GM18867 (cell line): ENCODE measurements at regions not wholly inside any gene's neighbourhood (a gene's known extent, or its start where the extent isn't known, plus 50 kb on each side); places are given as distances from the start of the nearest gene placed in this dataset.
A peak's percentile ranks its signal among the peaks of the same experiment; 100 is the strongest.
"Not testable (repeated sequence)": the region's sequence is repeated elsewhere in the genome, so short reads cannot be mapped to it uniquely, and the experiment has no call there.

Source experiments
- ATAC-seq: cut with Tn5 transposase; IDR thresholded peaks from one replicate; pipeline ENCODE4 v1.9.1; 2021; ENCODE audit warnings: mild to moderate bottlenecking, moderate library complexity; ENCODE audit not compliant: unreplicated experiment

- not testable (repeated sequence) for ATAC-seq
Observed at GRCh38 chr16:33583702-33584101, 124.3 kb downstream of the TP53TG3F start.

DNA sequence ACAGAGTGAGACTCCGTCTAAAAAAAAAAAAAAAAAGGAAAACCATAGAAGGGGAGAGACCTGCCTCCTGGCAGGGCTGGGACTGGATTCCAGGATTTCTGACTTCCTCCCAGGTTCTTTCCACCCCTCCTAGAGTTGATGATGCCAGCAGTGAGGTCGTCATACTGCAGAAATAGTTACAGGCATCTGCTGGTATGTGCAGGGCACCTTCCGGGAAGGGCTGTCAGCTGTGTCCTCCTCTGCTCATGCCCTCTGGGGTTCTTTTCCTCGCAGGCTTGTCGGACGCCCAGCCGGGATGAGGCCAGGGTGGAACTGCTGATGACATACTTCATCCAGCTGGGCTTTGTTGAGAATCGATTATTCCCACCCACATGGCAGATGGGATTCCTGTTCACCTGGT lies 129.2 kb downstream of the TP53TG3F start:
- ATAC-seq, result not testable (repeated sequence)

GRCh38 chr16:33593344-33593743 lies 133.9 kb downstream of the TP53TG3F start:
- ATAC-seq, result not testable (repeated sequence)

- not testable (repeated sequence) for ATAC-seq
Observed at GRCh38 chr16:33595074-33595473, 135.7 kb downstream of the TP53TG3F start.

DNA sequence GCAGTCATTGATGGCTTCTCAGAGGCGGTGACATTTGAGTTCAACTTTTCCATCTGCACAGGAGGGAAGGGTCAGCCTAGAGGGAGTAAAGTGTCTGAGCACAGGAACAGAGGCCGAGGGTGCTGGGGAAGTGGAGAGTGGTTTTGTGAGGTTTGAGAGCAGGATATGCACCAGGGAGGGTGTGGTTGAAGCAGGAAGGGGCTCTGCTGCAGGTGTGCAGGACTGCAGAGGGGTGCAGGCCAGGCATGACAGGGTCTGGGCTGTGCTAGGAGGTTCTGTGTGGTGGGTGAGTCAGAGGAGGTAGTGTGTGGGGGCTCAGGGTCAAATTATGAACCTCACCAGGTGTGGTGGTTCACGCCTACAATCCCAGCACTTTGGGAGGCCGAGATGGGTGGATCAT lies 141.6 kb downstream of the TP53TG3F start:
- ATAC-seq, result not testable (repeated sequence)

DNA sequence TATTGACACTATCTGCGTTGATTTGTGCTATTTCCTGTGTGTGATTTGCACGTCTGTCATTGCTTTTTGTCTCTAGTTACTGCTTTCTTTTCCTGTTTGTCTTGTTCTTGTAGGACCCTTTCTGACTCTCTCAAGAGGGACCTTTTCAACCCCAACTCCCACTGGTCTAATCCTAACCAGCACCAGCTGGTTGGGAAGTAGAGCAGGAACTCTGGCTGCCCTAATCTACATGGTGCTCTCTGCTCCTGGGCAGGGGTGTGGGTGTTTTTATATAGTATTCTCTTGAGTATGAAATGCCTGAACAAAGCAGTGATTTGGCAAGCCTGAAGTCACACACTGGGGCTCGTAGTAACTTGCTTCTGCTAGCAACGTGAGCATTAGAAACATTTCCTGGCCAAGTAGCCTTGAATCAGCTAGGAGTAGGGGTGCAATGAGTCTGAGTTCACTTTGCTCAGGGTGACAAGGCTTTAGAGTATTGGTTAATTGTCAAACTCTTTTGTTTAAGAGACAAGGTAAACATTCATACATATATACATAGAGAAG lies 164.2 kb downstream of the TP53TG3F start:
- not testable (repeated sequence) for ATAC-seq

GRCh38 chr16:33628895-33629294 lies 169.5 kb downstream of the TP53TG3F start:
- not testable (repeated sequence) for ATAC-seq

DNA sequence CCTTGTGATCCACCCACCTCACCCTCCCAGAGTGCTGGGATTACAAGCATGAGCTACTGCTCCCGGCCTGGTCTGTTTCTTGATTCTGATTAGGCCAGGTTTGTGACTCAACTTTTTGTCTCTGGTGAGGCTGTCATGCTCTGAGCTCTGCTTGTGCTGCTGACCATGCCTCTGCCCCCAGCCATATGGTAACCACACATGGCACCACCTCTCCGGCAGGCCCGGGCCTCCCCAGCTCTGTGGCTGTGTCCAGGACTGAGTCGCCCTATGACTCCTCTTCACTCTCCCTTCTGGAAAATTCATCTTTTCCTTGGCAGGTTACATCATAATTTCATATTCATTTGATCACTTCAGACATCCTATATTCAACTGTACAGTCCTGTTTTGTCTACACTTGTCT lies 172.3 kb downstream of the TP53TG3F start:
- not testable (repeated sequence) for ATAC-seq

DNA sequence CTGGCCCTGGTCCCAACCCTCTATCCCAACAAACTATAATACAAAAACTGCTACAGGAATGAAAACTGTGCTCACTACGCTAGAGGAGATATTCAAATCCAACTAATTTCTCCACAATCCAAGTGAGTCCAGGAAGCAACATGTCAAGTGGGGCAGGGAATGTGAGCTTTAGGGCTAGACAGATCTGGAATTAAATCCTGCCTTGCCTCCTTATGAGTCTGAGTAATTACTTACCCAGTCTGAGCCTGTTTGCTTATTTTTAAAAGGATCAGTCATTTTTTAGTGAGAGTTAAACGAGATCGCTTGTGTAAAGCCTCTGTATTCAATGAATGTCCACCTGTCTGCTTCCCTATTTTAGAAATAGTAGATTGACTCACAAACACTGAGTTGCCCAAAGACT lies 174.6 kb downstream of the TP53TG3F start:
- ATAC-seq, result not testable (repeated sequence)

DNA sequence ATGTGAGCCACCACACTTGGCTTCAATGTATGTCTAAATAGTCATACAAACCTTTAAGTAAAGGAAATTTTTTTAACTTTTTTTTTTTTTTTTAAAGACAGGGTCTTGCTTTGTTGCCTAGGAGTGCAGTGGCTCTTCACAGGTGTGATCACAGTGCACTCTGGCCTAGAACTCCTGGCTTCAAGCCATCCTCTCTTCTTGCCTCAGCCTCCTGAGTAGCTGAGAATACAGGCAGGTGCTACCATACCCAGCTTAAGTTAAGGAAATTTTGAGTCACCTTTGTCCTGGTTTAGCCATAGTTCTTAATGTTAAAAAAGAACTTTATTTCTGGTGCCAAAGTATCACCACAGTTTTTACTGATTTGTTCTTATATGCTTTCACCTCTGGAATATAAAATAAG lies 177.3 kb downstream of the TP53TG3F start:
- ATAC-seq, result not testable (repeated sequence)

- not testable (repeated sequence) for ATAC-seq
Observed at GRCh38 chr16:33643270-33643669, 183.9 kb downstream of the TP53TG3F start.

- ATAC-seq, result peak; percentile 60
Observed at GRCh38 chr16:33643698-33644381, 184.4 kb downstream of the TP53TG3F start.

- ATAC-seq, result not testable (repeated sequence)
Observed at GRCh38 chr16:33646386-33646785, 187.0 kb downstream of the TP53TG3F start.

GRCh38 chr16:33655756-33656155 lies 196.3 kb downstream of the TP53TG3F start:
- not testable (repeated sequence) for ATAC-seq

GRCh38 chr16:33656394-33656793 lies 197.0 kb downstream of the TP53TG3F start:
- ATAC-seq, result peak; percentile 73

DNA sequence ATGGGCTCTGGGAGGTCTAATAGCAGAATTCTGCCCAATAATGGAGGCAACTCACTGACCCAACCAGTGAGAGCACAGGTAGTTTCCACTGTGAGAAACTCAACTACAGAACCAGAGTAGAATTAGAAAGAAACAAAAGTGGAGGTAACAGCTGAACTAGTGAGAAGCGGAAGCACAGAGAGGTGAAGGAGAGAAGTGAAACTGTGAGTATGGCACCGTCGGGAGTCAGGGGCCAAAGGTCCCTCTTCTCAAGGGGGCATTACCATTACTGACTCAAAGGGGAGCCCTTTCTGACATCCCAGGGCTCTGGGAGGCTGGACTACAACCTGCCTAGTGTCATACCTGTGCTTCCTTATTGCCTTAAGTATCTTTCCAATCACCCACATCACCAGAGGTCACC lies 198.3 kb downstream of the TP53TG3F start:
- ATAC-seq, result not testable (repeated sequence)

GRCh38 chr16:33680791-33681190 lies 221.4 kb downstream of the TP53TG3F start:
- not testable (repeated sequence) for ATAC-seq

DNA sequence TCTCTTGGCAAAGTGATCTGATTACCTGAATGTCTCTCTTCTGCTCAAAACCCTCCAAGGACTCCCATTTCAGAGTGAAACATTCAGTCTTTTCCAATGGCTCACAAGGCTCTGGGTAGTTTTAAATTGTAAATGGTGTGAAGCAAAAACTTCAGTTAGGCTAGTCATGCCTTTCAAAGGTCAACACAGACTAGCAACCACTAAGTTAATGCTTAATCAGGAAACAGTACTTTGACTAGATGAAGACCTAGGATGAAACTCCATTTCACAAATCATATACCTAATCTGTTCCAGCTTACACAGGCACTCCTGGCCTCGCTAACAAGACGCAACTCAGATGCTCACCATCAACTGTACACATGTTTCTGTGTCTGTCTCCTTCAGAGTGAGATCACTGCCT lies 240.9 kb downstream of the TP53TG3F start:
- not testable (repeated sequence) for ATAC-seq

DNA sequence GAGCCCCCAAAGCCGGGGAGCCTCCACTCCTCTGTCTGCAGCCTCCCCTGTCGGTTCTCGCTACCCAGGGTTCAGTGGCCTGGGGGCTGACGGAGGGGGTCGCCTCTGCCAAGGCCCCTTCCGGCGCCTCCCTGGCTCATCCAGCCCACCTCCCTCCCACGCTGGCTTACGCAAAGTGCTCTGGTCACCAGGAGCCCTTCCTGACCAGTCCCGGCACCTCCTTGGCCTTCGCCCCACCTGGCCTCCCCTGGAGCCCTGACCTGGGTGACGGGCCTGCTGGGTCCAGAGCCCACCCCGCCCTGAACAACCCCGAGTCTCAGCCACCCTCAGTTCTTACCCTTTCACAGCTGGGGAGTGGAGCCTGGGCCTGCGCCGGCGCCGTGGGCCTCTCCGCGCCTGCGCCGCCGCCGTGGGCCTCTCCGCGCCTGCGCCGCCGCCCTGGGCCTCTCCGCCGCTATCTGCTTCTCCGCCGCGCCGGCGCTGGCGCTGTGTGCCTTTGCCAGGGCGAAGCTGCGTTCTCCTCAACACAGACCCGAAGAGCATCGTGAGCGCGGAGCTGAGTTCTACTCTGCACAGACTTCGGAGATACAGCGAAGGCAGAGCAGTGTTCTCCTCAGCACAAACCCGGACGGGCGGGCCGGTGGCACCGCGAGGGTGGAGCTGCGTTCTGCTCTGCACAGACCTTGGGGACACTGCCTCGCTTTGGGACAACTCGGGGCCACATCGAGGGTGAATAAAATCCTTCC lies 247.6 kb downstream of the TP53TG3F start:
- ATAC-seq, result not testable (repeated sequence)

- not testable (repeated sequence) for ATAC-seq
Observed at GRCh38 chr16:33707591-33707934, 248.2 kb downstream of the TP53TG3F start.

GRCh38 chr16:33709856-33710695 lies 250.7 kb downstream of the TP53TG3F start:
- ATAC-seq, result not testable (repeated sequence)
